ENCODE measurements at regions not wholly inside any gene's neighbourhood (a gene's known extent, or its start where the extent isn't known, plus 50 kb on each side); places are given as distances from the start of the nearest gene placed in this dataset.

- no peaks in the 10 kb centered on the region for H3K36me3 ChIP-seq (ENCODE audit: low read depth)
- H3K4me1 ChIP-seq (ENCODE audit: low read depth), result no peaks in the 10 kb centered on the region
- TF ChIP-seq, protein P1, sequence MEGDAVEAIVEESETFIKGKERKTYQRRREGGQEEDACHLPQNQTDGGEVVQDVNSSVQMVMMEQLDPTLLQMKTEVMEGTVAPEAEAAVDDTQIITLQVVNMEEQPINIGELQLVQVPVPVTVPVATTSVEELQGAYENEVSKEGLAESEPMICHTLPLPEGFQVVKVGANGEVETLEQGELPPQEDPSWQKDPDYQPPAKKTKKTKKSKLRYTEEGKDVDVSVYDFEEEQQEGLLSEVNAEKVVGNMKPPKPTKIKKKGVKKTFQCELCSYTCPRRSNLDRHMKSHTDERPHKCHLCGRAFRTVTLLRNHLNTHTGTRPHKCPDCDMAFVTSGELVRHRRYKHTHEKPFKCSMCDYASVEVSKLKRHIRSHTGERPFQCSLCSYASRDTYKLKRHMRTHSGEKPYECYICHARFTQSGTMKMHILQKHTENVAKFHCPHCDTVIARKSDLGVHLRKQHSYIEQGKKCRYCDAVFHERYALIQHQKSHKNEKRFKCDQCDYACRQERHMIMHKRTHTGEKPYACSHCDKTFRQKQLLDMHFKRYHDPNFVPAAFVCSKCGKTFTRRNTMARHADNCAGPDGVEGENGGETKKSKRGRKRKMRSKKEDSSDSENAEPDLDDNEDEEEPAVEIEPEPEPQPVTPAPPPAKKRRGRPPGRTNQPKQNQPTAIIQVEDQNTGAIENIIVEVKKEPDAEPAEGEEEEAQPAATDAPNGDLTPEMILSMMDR (IDR thresholded peaks at IDR 0.05), result no peak
- no peak overlapping the region for H3K4me3 ChIP-seq
- no peak for DNase-seq
- intact Hi-C loops (cut with DNase I, micrococcal nuclease), result no loop called here
- ATAC-seq, result no peak
- H3K9me3 ChIP-seq, result peaks cover 12% of the 10 kb centered on the region
Measured at GRCh38 chr2:106685180-106685897, 198.2 kb downstream of the CD8B2 start.

GRCh38 chr2:106686814-106687213 is 199.2 kb downstream of the ST6GAL2 start:
- no peak overlapping the region for H3K4me3 ChIP-seq
- H3K9me3 ChIP-seq, result peaks cover 12% of the 10 kb centered on the region
- intact Hi-C loops (cut with DNase I, micrococcal nuclease), result no loop called here
- TF ChIP-seq, protein P1 (IDR thresholded peaks at IDR 0.05), result no peak
- H3K4me1 ChIP-seq (ENCODE audit: low read depth), result no peaks in the 10 kb centered on the region
- H3K36me3 ChIP-seq (ENCODE audit: low read depth), result no peaks in the 10 kb centered on the region
- ATAC-seq (no peak), DNase-seq (no peak)

GRCh38 chr2:106694964-106695470 is 190.9 kb downstream of the ST6GAL2 start:
- TF ChIP-seq, protein P1 (IDR thresholded peaks at IDR 0.05), result no peak
- intact Hi-C loops (cut with DNase I, micrococcal nuclease), result no loop called here
- H3K36me3 ChIP-seq (ENCODE audit: low read depth), result no peaks in the 10 kb centered on the region
- H3K9me3 ChIP-seq, result no peaks in the 10 kb centered on the region
- peaks cover 8% of the 10 kb centered on the region for H3K4me1 ChIP-seq (ENCODE audit: low read depth)
- no peak overlapping the region for H3K4me3 ChIP-seq
- peak; percentile 79 for ATAC-seq
- no peak for DNase-seq

DNA sequence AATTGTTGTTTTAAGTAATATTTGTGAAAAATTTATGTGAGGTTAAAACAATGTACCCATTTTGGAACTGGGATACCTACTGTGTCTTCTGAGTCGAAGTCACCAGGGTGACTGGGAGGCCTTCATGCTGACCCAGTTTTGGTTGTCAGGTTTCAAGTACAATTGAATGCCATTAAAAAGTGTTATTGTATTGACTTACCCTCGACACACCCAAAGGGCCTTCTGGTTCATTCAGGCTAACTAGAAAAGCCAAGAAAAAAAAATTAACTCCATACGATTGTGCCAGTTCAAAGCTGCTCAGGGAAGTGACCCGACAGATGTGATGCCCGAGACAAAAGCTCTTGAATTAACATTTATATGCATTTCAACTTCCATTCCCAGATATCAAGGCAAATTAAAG is 190.0 kb downstream of the ST6GAL2 start:
- Histone ChIP-seq H3K4me3 (no peak overlapping the region), H3K9me3 (no peaks in the 10 kb centered on the region), H3K36me3 (ENCODE audit: low read depth) (no peaks in the 10 kb centered on the region), H3K4me1 (ENCODE audit: low read depth) (peaks cover 8% of the 10 kb centered on the region)
- intact Hi-C loops (cut with DNase I, micrococcal nuclease), result no loop called here
- ATAC-seq (peak; percentile 92), DNase-seq (peak in 1 of 3 donors; percentile 28)
- TF ChIP-seq, protein P1 (IDR thresholded peaks at IDR 0.05), result no peak

- ATAC-seq, result no peak
- H3K9me3 ChIP-seq, result no peaks in the 10 kb centered on the region
Measured at GRCh38 chr2:106700616-106701015, 185.4 kb downstream of the ST6GAL2 start.

More at GRCh38 chr2:106700616-106701015, 185.4 kb downstream of the ST6GAL2 start:
- no peak for DNase-seq
- intact Hi-C loops (cut with DNase I, micrococcal nuclease), result no loop called here
- no peaks in the 10 kb centered on the region for H3K36me3 ChIP-seq (ENCODE audit: low read depth)
- H3K4me1 ChIP-seq (ENCODE audit: low read depth), result peaks cover 14% of the 10 kb centered on the region
- TF ChIP-seq, protein P1 (IDR thresholded peaks at IDR 0.05), result no peak
- no peak overlapping the region for H3K4me3 ChIP-seq
